ENCODE measurements at regions not wholly inside any gene's neighbourhood (a gene's known extent, or its start where the extent isn't known, plus 50 kb on each side); places are given as distances from the start of the nearest gene placed in this dataset.

DNA sequence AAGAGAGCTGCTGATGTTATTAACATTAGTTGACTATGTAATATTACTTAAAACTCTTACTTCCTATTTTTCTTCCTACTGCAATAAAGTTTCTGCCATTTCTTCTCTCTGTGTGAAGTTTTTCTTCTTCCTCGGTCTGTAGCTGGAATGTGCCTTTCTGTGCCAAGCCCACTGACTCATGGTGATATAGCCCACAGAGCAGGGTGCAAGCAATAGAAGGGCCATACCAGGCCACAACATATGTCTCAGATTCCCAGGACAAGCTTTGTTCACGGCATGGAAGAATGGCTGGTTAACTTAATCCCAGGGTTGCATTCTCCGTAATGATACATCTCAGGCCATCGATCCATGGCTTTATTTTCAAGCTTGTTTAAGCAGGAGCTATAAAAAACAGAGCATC is 815.3 kb downstream of the TUSC7 start:
- 84 to 89% methylated on average over 4 of the region's 4 CpGs for WGBS, 2 donors (ENCODE audit: low coverage in 1 of 2)
- ATAC-seq = no peak
- no peaks in the 10 kb centered on the region for H3K9me3 ChIP-seq

DNA sequence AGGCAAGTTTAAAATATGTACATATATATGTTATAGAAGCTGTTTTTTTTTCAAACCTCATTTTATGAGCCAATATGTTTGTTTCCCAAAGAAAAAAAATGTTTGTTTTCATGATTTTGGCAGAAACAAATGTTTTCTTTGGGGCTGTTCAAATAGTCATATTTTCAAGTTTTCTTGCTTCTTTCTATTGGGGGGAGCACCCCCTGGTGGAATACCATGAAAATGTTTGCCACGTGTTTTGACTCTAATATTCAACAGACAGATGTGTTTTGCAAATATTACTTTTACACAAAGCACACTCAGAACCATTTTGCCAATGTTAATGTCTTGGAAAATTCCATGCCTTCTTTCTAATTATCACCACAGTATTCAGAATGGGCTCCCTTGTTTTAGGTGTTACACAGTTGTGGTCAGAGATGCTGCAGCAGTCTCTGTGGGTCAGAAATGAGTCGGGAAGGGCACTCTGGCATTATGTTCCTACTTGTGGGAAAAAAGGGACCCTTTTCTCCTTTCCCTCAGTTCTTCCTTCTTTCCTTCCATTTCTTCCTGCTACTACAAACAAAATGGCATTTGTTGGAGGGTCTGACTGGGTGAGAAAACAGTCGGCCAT is 817.0 kb downstream of the TUSC7 start:
- no peaks in the 10 kb centered on the region for H3K27me3 ChIP-seq
- H3K27ac ChIP-seq = no peak overlapping the region
- ATAC-seq = no peak
- no peaks in the 10 kb centered on the region for H3K36me3 ChIP-seq
- peaks cover 0 to 6% (median 0%) of the 10 kb centered on the region in 3 donors for H3K4me1 ChIP-seq
- WGBS, 2 donors (ENCODE audit: low coverage in 1 of 2) = 51 to 63% methylated on average over 3 of the region's 3 CpGs
- TF ChIP-seq, protein P1, sequence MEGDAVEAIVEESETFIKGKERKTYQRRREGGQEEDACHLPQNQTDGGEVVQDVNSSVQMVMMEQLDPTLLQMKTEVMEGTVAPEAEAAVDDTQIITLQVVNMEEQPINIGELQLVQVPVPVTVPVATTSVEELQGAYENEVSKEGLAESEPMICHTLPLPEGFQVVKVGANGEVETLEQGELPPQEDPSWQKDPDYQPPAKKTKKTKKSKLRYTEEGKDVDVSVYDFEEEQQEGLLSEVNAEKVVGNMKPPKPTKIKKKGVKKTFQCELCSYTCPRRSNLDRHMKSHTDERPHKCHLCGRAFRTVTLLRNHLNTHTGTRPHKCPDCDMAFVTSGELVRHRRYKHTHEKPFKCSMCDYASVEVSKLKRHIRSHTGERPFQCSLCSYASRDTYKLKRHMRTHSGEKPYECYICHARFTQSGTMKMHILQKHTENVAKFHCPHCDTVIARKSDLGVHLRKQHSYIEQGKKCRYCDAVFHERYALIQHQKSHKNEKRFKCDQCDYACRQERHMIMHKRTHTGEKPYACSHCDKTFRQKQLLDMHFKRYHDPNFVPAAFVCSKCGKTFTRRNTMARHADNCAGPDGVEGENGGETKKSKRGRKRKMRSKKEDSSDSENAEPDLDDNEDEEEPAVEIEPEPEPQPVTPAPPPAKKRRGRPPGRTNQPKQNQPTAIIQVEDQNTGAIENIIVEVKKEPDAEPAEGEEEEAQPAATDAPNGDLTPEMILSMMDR (IDR thresholded peaks at IDR 0.05) = peak; percentile 16 to 57 (median 52)
- no peak for TF ChIP-seq POLR2A (IDR thresholded peaks at IDR 0.05)
- no peak overlapping the region for H3K4me3 ChIP-seq
- H3K9me3 ChIP-seq = no peaks in the 10 kb centered on the region

More for the DNA sequence above, 815.3 kb downstream of the TUSC7 start:
- Histone ChIP-seq H3K4me3 (no peak overlapping the region), H3K36me3 (no peaks in the 10 kb centered on the region), H3K27me3 (peaks cover 4% of the 10 kb centered on the region), H3K27ac (no peak overlapping the region), H3K4me1 (no peaks in the 10 kb centered on the region)
- TF ChIP-seq, protein P1 (IDR thresholded peaks at IDR 0.05) = no peak
- no peak for TF ChIP-seq POLR2AphosphoS5 (IDR thresholded peaks at IDR 0.05)
- TF ChIP-seq EP300 (IDR thresholded peaks at IDR 0.05) = no peak
- no peak for TF ChIP-seq POLR2A (IDR thresholded peaks at IDR 0.05)

DNA sequence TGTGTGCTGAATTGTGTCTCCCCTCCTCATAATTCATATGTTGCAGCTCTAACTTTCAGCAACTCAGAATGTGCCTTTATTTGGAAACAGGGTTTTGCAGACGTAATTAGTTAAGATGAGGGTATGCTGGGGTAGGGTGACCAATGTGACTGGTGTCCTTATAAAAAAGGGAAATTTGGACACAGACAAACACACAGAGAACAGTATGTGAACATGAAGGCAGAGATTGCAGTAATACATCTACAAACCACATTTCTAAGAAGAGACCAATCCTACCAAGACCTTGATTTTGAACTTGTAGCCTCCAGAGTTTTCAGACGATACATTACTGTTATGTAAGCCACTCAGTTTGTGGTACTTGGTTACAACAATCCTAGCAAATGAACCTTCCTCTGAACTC is 817.8 kb downstream of the TUSC7 start:
- no peaks in the 10 kb centered on the region for H3K36me3 ChIP-seq
- no peak for ATAC-seq
- TF ChIP-seq EP300 (IDR thresholded peaks at IDR 0.05) = no peak
- no peak overlapping the region for H3K4me3 ChIP-seq
- H3K4me1 ChIP-seq = peaks cover 0 to 6% (median 0%) of the 10 kb centered on the region in 3 donors
- no peaks in the 10 kb centered on the region for H3K27me3 ChIP-seq
- H3K27ac ChIP-seq = no peak overlapping the region
- WGBS, 2 donors (ENCODE audit: low coverage in 1 of 2) = 73 to 75% methylated on average over 2 of the region's 2 CpGs
- H3K9me3 ChIP-seq = no peaks in the 10 kb centered on the region

DNA sequence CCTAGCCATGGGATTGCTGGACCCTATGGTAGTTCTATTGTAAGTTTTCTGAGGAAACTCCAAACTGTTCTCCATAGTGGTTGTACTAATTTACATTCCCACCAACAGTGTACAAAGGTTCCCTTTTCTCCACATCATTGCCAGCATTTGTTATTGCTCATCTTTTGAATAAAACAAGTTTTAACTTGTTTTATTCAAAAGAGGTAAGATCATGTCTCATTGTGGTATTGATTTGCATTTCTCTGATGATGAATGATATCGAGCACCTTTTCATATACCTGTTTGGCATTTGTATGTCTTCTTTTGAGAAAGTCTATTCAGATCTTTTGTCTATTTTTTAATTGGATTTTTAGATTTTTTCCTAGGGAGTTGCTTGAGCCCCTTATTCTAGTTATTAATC is 819.1 kb downstream of the TUSC7 start:
- Histone ChIP-seq H3K4me1 (peaks cover 0 to 6% (median 0%) of the 10 kb centered on the region in 3 donors), H3K27me3 (no peaks in the 10 kb centered on the region), H3K9me3 (no peaks in the 10 kb centered on the region), H3K4me3 (no peak overlapping the region), H3K36me3 (no peaks in the 10 kb centered on the region), H3K27ac (no peak overlapping the region)
- TF ChIP-seq EP300 (IDR thresholded peaks at IDR 0.05) (no peak), POLR2AphosphoS5 (IDR thresholded peaks at IDR 0.05) (no peak), POLR2A (IDR thresholded peaks at IDR 0.05) (no peak)
- TF ChIP-seq, protein P1 (IDR thresholded peaks at IDR 0.05) = no peak
- WGBS, 2 donors (ENCODE audit: low coverage in 1 of 2) = 67 to 95% methylated on average over 1 of the region's 1 CpG
- ATAC-seq = no peak

DNA sequence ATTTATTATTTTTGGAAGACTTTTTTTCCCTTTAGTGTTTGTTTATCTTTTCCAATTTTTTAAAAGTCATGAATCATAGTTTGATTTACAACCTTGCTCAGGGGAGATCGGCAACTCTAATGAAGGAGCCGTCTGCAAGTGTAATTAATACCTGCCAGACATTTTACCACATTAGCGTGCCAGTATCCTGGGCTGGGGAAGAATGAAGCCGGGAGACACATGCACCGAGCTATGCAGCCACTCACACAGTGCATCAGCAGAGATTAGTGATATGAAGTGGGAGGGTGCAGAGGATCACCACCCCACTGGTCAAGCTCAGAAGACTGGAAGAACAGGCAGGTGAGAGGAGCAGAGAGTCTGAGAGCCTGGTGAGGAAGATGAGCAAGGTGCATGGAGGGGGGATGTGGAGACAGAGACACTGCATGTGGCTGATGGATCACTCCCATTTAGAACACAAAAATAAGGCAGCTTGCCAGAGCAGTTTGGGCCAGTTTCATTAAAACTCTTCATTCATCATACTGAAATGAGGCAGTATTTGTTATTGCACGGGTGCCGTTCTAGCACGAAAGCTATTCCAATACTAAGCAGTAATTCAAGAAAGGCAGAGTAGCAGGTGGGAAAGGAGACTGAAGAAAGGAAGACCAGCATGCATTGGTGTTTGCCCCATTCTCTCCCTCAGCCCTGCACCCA is 821.6 kb downstream of the TUSC7 start:
- no peak for TF ChIP-seq POLR2AphosphoS5 (IDR thresholded peaks at IDR 0.05)
- no peak for TF ChIP-seq POLR2A (IDR thresholded peaks at IDR 0.05)
- TF ChIP-seq EP300 (IDR thresholded peaks at IDR 0.05) = no peak
- TF ChIP-seq, protein P1 (IDR thresholded peaks at IDR 0.05) = no peak
- Histone ChIP-seq H3K27me3 (no peaks in the 10 kb centered on the region), H3K27ac (no peak overlapping the region), H3K4me1 (peaks cover 0 to 6% (median 0%) of the 10 kb centered on the region in 3 donors), H3K36me3 (no peaks in the 10 kb centered on the region), H3K4me3 (no peak overlapping the region), H3K9me3 (no peaks in the 10 kb centered on the region)
- no peak for ATAC-seq
- WGBS, 2 donors (ENCODE audit: low coverage in 1 of 2) = 11 to 42% methylated on average over 8 of the region's 8 CpGs
